Panc1 (cell line): ENCODE measurements at regions not wholly inside any gene's neighbourhood (a gene's known extent, or its start where the extent isn't known, plus 50 kb on each side); places are given as distances from the start of the nearest gene placed in this dataset.

Experiments used
- ATAC-seq: fragments of 200-7000 bp; cut with Tn5 transposase; 2 replicates; pipeline ENCODE4 v1.9.1; 2020; ENCODE audit warnings: mild to moderate bottlenecking, moderate library complexity
- BruUV-seq: library from RNA; stranded (reverse); fragments of 400-500 nt; replicated peaks from 2 replicates; lab custom pipeline; 2021; lab: Mats Ljungman, UMichigan
- CTCF ChIA-PET: fragments of 300-600 bp; sonication (Branson Sonifier 250); formaldehyde crosslinking; loops from one replicate; lab custom pipeline; 2022; ENCODE audit warnings: antibody characterized with exemption; lab: Charles Lee
- POLR2A ChIA-PET: fragments of 300-600 bp; sonication (Branson Sonifier 250); formaldehyde crosslinking; loops from one replicate; lab custom pipeline; 2022; ENCODE audit warnings: antibody characterized with exemption; lab: Charles Lee
- DNase-seq: peaks from one replicate; pipeline ENCODE4 v3.0.0-alpha.2; 2010; ENCODE audit warnings: low read depth, low spot score
- H3K27ac ChIP-seq: 2 replicates; pipeline ENCODE4 v1.5.1; 2011; ENCODE audit warnings: mild to moderate bottlenecking, low read length, inconsistent platforms
- H3K27me3 ChIP-seq: fragments of 200-500 bp; sonication (Bioruptor generic); 2 replicates; pipeline ENCODE4 v1.6.0; 2014; ENCODE audit warnings: low read length, inconsistent platforms; ENCODE audit not compliant: control insufficient read depth, insufficient read depth
- H3K36me3 ChIP-seq: fragments of 200-500 bp; sonication (Bioruptor generic); 2 replicates; pipeline ENCODE4 v1.5.1; 2014; ENCODE audit warnings: inconsistent platforms, mild to moderate bottlenecking, low read length, moderate library complexity; ENCODE audit not compliant: control insufficient read depth, insufficient read depth
- H3K4me1 ChIP-seq: 2 replicates; pipeline ENCODE4 v1.5.1; 2011; ENCODE audit warnings: inconsistent platforms, mild to moderate bottlenecking, low read length, moderate library complexity; ENCODE audit not compliant: control insufficient read depth, insufficient read depth
- H3K4me3 ChIP-seq, 2 experiments: 2 replicates each; pipeline ENCODE4 v1.5.1; 2011 to 2012; ENCODE audit warnings: low read depth in 2 of 2, low read length in 2 of 2, mild to moderate bottlenecking in 2 of 2, inconsistent platforms in 1 of 2, moderate library complexity in 1 of 2
- H3K9me3 ChIP-seq: fragments of 200-500 bp; sonication (Bioruptor generic); 2 replicates; pipeline ENCODE4 v1.5.1; 2014; ENCODE audit warnings: low read depth, mild to moderate bottlenecking, inconsistent platforms, low read length, moderate library complexity; ENCODE audit not compliant: control insufficient read depth, insufficient read depth
- POLR2AphosphoS5 ChIP-seq: IDR thresholded peaks from 2 replicates; pipeline ENCODE4 v1.6.1; 2012; ENCODE audit warnings: mild to moderate bottlenecking, low read depth, low read length, moderate library complexity
- SIN3A ChIP-seq: IDR thresholded peaks from 2 replicates; pipeline ENCODE4 v1.6.1; 2012; ENCODE audit warnings: low read depth, mild to moderate bottlenecking, low read length, moderate library complexity, borderline replicate concordance; ENCODE audit not compliant: insufficient read depth
- TCF7L2 ChIP-seq: IDR thresholded peaks from 2 replicates; pipeline ENCODE4 v1.6.1; 2011; ENCODE audit warnings: mild to moderate bottlenecking, low read depth, low read length, inconsistent platforms
- in situ Hi-C: cut with HindIII; loops from 2 replicates; pipeline ENCODE4 v1.10.0; 2016; ENCODE audit warnings: low sequenced_read_pairs, low pct_unique_long_range_greater_than_20kb
- intact Hi-C: fragments of 100-400 bp; cut with micrococcal nuclease; formaldehyde crosslinking; loops from one replicate; pipeline ENCODE4 v1.10.0; 2022; ENCODE audit not compliant: unreplicated experiment
- TF ChIP-seq, protein P1 (sequence below), 2 experiments: IDR thresholded peaks; 2 replicates each; pipeline ENCODE4 v1.6.1; 2011 to 2012; ENCODE audit warnings: low read depth in 2 of 2, control low read depth in 1 of 2, low read length in 1 of 2, mild to moderate bottlenecking in 1 of 2, moderate library complexity in 1 of 2; ENCODE audit not compliant: insufficient read depth in 1 of 2
- TF ChIP-seq, protein P2 (sequence below): fragments of 450-650 bp; IDR thresholded peaks from 2 replicates; pipeline ENCODE4 v1.5.1; 2017; ENCODE audit warnings: mild to moderate bottlenecking

- Histone ChIP-seq H3K27ac (no peak overlapping the region), H3K4me1 (no peaks in the 10 kb centered on the region), H3K36me3 (no peaks in the 10 kb centered on the region; the same call in 1 of the 2 replicates), H3K9me3 (no peaks in the 10 kb centered on the region), H3K27me3 (no peaks in the 10 kb centered on the region), H3K4me3 (no peak overlapping the region)
- ChIA-PET POLR2A (no interaction called here), CTCF (no interaction called here)
- intact Hi-C loops (no loop called here), in situ Hi-C loops (no loop called here)
- ATAC-seq: no peak
- BruUV-seq: no TSS peak
- DNase-seq: no peak
- TF ChIP-seq, protein P1, sequence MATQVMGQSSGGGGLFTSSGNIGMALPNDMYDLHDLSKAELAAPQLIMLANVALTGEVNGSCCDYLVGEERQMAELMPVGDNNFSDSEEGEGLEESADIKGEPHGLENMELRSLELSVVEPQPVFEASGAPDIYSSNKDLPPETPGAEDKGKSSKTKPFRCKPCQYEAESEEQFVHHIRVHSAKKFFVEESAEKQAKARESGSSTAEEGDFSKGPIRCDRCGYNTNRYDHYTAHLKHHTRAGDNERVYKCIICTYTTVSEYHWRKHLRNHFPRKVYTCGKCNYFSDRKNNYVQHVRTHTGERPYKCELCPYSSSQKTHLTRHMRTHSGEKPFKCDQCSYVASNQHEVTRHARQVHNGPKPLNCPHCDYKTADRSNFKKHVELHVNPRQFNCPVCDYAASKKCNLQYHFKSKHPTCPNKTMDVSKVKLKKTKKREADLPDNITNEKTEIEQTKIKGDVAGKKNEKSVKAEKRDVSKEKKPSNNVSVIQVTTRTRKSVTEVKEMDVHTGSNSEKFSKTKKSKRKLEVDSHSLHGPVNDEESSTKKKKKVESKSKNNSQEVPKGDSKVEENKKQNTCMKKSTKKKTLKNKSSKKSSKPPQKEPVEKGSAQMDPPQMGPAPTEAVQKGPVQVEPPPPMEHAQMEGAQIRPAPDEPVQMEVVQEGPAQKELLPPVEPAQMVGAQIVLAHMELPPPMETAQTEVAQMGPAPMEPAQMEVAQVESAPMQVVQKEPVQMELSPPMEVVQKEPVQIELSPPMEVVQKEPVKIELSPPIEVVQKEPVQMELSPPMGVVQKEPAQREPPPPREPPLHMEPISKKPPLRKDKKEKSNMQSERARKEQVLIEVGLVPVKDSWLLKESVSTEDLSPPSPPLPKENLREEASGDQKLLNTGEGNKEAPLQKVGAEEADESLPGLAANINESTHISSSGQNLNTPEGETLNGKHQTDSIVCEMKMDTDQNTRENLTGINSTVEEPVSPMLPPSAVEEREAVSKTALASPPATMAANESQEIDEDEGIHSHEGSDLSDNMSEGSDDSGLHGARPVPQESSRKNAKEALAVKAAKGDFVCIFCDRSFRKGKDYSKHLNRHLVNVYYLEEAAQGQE (IDR thresholded peaks at IDR 0.05; ENCODE audit: insufficient read depth in 1 of 2, low read depth in 2 of 2, low read length in 1 of 2): no peak
- TF ChIP-seq, protein P2, sequence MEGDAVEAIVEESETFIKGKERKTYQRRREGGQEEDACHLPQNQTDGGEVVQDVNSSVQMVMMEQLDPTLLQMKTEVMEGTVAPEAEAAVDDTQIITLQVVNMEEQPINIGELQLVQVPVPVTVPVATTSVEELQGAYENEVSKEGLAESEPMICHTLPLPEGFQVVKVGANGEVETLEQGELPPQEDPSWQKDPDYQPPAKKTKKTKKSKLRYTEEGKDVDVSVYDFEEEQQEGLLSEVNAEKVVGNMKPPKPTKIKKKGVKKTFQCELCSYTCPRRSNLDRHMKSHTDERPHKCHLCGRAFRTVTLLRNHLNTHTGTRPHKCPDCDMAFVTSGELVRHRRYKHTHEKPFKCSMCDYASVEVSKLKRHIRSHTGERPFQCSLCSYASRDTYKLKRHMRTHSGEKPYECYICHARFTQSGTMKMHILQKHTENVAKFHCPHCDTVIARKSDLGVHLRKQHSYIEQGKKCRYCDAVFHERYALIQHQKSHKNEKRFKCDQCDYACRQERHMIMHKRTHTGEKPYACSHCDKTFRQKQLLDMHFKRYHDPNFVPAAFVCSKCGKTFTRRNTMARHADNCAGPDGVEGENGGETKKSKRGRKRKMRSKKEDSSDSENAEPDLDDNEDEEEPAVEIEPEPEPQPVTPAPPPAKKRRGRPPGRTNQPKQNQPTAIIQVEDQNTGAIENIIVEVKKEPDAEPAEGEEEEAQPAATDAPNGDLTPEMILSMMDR: no peak
- no peak for TF ChIP-seq POLR2AphosphoS5
- no peak for TF ChIP-seq SIN3A
- TF ChIP-seq TCF7L2: no peak
Observed at GRCh38 chr7:115101199-115101598, 179.3 kb downstream of the MDFIC start.

DNA sequence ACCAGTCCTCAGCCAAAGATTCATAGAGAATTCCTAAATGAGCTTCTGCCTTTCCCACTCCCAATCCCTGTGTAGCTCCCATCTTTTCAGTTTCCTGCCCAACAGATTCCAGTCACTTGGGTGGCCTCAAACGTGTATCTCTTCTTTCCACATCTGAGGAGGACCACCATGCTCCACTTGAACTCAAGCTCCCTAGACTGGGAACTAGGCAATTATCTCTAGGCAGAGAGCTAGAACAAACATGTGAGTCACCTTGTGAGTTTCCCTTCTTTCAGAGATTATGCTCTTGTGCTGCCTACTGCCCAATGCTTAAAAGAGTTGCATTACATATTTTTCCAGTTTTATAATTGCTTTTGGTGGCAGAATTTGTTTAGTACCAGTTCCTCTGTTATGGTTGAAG is 178.0 kb downstream of the MDFIC start:
- no peak for DNase-seq
- ATAC-seq: peak; percentile 63; the same call in 1 of the 2 replicates
- CTCF ChIA-PET: no interaction called here
- Histone ChIP-seq H3K27ac (no peak overlapping the region), H3K27me3 (no peaks in the 10 kb centered on the region), H3K4me1 (no peaks in the 10 kb centered on the region), H3K9me3 (no peaks in the 10 kb centered on the region), H3K4me3 (no peak overlapping the region), H3K36me3 (no peaks in the 10 kb centered on the region; the same call in 1 of the 2 replicates)
- in situ Hi-C loops: no loop called here
- intact Hi-C loops: no loop called here
- POLR2A ChIA-PET: no interaction called here
- TF ChIP-seq SIN3A (no peak), TCF7L2 (no peak), POLR2AphosphoS5 (no peak)
- TF ChIP-seq, protein P1 (IDR thresholded peaks at IDR 0.05; ENCODE audit: insufficient read depth in 1 of 2, low read depth in 2 of 2, low read length in 1 of 2): no peak
- TF ChIP-seq, protein P2: no peak
- BruUV-seq: no TSS peak
